BE2C (cell line): ENCODE measurements at regions not wholly inside any gene's neighbourhood (a gene's known extent, or its start where the extent isn't known, plus 50 kb on each side); places are given as distances from the start of the nearest gene placed in this dataset.

Experiments used
- DNase-seq: peaks from one replicate; pipeline ENCODE4 v3.0.0-alpha.2; 2020
- H3K27me3 ChIP-seq: fragments of 250-450 bp; sonication (Bioruptor Pico); 2 replicates; pipeline ENCODE4 v1.5.1; 2020; ENCODE audit warnings: mild to moderate bottlenecking
- H3K36me3 ChIP-seq: fragments of 250-450 bp; sonication (Bioruptor Pico); 2 replicates; pipeline ENCODE4 v1.5.1; 2020; ENCODE audit warnings: mild to moderate bottlenecking
- H3K4me1 ChIP-seq: fragments of 250-450 bp; sonication (Bioruptor Pico); 2 replicates; pipeline ENCODE4 v1.5.1; 2020
- H3K4me3 ChIP-seq: 2 replicates; pipeline ENCODE4 v1.5.1; 2011; ENCODE audit warnings: low read depth, low read length
- H3K9me3 ChIP-seq: fragments of 250-450 bp; sonication (Bioruptor Pico); 2 replicates; pipeline ENCODE4 v1.5.1; 2020
- TF ChIP-seq, protein P1 (sequence below): IDR thresholded peaks from 2 replicates; pipeline ENCODE4 v1.5.1; 2012; ENCODE audit warnings: mild to moderate bottlenecking, low read depth, low read length

DNA sequence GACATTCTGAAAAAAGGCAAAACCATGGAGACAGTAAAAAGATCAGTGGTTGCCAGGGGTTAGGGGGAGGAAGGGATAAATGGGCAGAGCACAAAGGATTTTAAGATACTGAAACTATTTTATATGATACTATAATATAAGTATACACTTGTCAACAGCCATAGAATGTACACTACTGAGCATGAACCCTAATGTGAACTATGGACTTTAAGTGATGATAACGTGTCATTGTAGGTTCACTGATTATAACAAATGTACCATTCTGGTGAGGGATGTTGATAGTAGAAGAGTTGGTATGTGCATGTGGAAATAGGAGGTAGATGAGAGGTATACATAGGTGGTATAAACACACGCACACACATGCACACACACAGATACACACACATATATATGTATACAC is 241.6 kb downstream of the NOL4 start:
- no peaks in the 10 kb centered on the region for H3K36me3 ChIP-seq
- H3K4me1 ChIP-seq = no peaks in the 10 kb centered on the region
- TF ChIP-seq, protein P1, sequence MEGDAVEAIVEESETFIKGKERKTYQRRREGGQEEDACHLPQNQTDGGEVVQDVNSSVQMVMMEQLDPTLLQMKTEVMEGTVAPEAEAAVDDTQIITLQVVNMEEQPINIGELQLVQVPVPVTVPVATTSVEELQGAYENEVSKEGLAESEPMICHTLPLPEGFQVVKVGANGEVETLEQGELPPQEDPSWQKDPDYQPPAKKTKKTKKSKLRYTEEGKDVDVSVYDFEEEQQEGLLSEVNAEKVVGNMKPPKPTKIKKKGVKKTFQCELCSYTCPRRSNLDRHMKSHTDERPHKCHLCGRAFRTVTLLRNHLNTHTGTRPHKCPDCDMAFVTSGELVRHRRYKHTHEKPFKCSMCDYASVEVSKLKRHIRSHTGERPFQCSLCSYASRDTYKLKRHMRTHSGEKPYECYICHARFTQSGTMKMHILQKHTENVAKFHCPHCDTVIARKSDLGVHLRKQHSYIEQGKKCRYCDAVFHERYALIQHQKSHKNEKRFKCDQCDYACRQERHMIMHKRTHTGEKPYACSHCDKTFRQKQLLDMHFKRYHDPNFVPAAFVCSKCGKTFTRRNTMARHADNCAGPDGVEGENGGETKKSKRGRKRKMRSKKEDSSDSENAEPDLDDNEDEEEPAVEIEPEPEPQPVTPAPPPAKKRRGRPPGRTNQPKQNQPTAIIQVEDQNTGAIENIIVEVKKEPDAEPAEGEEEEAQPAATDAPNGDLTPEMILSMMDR = no peak
- no peaks in the 10 kb centered on the region for H3K9me3 ChIP-seq
- H3K27me3 ChIP-seq = no peaks in the 10 kb centered on the region
- no peak overlapping the region for H3K4me3 ChIP-seq
- DNase-seq = no peak

DNA sequence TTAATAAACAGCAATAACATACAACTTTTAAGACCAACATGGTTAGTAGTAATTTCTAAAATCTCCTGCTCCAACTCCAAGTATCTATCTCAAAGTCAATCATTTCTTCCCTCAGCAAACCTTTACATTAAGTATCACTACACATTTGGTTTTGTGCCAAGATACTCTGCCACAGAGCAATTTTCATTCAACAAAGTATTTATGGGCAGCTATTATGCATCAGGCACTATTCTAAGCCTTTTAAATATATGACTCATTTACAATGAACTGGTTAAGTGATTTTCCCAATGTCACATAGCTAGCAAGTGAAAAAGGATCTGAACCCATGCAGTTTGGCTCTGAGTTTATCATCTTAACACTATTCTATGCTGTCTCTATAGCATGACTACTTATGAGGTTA is 264.3 kb downstream of the NOL4 start:
- H3K4me1 ChIP-seq = no peaks in the 10 kb centered on the region
- no peaks in the 10 kb centered on the region for H3K9me3 ChIP-seq
- H3K4me3 ChIP-seq = no peak overlapping the region
- no peaks in the 10 kb centered on the region; the same call in 1 of the 2 replicates for H3K36me3 ChIP-seq
- H3K27me3 ChIP-seq = no peaks in the 10 kb centered on the region
- TF ChIP-seq, protein P1 = no peak
- no peak for DNase-seq

DNA sequence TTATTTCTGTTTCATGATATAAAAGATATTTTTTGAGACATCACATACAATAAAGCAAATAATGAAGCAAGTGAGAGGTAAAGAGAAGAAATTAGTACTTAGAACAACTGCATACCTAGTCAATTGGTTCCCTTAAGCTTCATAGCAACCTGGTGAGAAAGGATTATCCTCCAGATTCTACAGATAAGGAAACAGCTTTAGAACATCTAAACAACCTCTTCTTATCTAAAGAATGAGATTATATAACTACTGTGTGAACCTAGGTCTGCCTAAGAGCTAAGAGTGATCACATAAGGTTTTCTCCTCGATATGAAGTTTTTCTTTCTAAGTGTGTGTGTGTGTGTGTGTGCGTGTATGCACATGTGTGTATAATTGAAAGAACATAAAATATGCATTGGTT is 265.1 kb downstream of the NOL4 start:
- TF ChIP-seq, protein P1 = no peak
- no peaks in the 10 kb centered on the region for H3K27me3 ChIP-seq
- no peak for DNase-seq
- H3K9me3 ChIP-seq = no peaks in the 10 kb centered on the region
- H3K4me3 ChIP-seq = no peak overlapping the region
- H3K4me1 ChIP-seq = no peaks in the 10 kb centered on the region
- no peaks in the 10 kb centered on the region; the same call in 1 of the 2 replicates for H3K36me3 ChIP-seq

DNA sequence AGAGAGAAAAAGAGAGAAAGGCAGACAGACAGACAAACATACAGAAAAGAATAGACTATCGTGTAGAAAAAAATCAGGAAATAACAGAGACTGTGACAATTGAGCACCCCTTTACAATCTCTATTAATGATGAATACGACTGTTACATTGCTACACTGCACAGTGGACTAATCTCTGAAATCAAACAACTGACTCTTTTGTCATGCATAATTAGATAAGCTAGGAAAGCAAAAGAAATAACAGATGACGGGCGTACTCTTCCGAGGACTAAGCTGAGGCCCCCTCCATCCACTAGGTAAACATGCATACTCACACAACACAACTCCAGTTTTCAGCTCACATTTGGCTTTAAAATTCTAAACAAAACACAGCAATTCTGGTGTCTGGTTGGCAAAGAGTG is 267.0 kb downstream of the NOL4 start:
- DNase-seq = no peak
- no peaks in the 10 kb centered on the region for H3K9me3 ChIP-seq
- H3K4me1 ChIP-seq = no peaks in the 10 kb centered on the region
- H3K4me3 ChIP-seq = no peak overlapping the region
- H3K36me3 ChIP-seq = no peaks in the 10 kb centered on the region; the same call in 1 of the 2 replicates
- no peaks in the 10 kb centered on the region for H3K27me3 ChIP-seq
- TF ChIP-seq, protein P1 = no peak

DNA sequence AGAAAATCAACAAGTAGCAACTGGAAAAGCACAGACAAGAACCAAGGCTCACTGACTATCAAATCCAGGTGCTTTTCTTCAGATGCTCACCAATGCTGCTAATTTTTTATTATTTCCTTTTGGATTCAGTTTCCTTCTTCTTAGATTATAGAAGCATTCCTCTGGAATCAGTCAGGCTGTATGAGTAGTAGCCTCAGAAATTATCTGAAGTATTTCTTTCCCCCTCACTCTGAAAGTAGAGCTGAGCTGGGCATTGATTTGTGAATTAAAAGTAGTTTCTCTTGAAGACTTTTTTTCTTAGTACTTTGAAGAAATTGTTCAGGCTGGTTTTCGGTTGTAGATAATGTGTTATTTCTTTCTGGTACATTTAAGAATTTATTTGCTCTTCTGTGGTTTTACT is 273.7 kb downstream of the NOL4 start:
- H3K36me3 ChIP-seq = no peaks in the 10 kb centered on the region
- no peaks in the 10 kb centered on the region for H3K9me3 ChIP-seq
- TF ChIP-seq, protein P1 = no peak

DNA sequence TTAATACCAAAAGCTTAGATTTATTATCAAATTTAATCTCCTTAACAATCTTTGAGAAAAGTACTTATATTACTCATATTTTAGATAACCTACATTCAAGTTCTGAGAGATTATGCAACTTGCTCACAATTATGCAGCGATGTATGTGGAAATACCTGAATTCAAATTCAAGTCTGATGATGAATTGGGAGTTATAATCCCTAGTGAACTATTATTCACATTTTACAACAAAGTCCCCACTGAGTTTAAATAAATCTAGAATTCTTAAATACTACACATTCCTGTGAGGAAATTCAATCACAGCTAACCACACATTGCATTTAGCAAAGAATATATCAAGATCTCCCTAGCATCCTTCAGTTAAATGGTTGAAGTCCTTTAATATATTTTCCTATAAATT is 278.4 kb downstream of the NOL4 start:
- Histone ChIP-seq H3K4me3 (no peak overlapping the region), H3K36me3 (no peaks in the 10 kb centered on the region), H3K9me3 (no peaks in the 10 kb centered on the region), H3K4me1 (no peaks in the 10 kb centered on the region), H3K27me3 (no peaks in the 10 kb centered on the region)
- TF ChIP-seq, protein P1 = no peak
- no peak for DNase-seq

More for the DNA sequence above, 273.7 kb downstream of the NOL4 start:
- Histone ChIP-seq H3K27me3 (no peaks in the 10 kb centered on the region), H3K4me1 (no peaks in the 10 kb centered on the region), H3K4me3 (no peak overlapping the region)
- DNase-seq = no peak
